HL-60 (cell line): ENCODE measurements at regions not wholly inside any gene's neighbourhood (a gene's known extent, or its start where the extent isn't known, plus 50 kb on each side); places are given as distances from the start of the nearest gene placed in this dataset.

Experiments
- DNase-seq, 2 experiments: peaks; one replicate each; pipeline ENCODE4 v3.0.0-alpha.2; 2010 to 2020; ENCODE audit warnings: low read depth in 1 of 2, low spot score in 1 of 2
- H3K27ac ChIP-seq: fragments of 250-450 bp; sonication (Bioruptor Pico); replicated peaks from 2 replicates; pipeline ENCODE4 v1.5.1; 2020; ENCODE audit warnings: mild to moderate bottlenecking, moderate library complexity
- H3K27me3 ChIP-seq: fragments of 250-450 bp; sonication (Bioruptor Pico); 2 replicates; pipeline ENCODE4 v1.5.1; 2021; ENCODE audit warnings: mild to moderate bottlenecking, moderate library complexity; ENCODE audit not compliant: insufficient read depth, poor library complexity, severe bottlenecking
- H3K4me3 ChIP-seq: replicated peaks from 2 replicates; pipeline ENCODE4 v1.5.1; 2011; ENCODE audit warnings: mild to moderate bottlenecking, control low read depth, low read length; ENCODE audit not compliant: insufficient read depth
- GABPA ChIP-seq: IDR thresholded peaks from 2 replicates; pipeline ENCODE4 v1.6.1; 2012; ENCODE audit warnings: low read depth
- POLR2AphosphoS5 ChIP-seq: IDR thresholded peaks from 2 replicates; pipeline ENCODE4 v1.6.1; 2012; ENCODE audit warnings: low read depth
- SPI1 ChIP-seq: IDR thresholded peaks from 2 replicates; pipeline ENCODE4 v1.6.1; 2012; ENCODE audit warnings: low read depth, mild to moderate bottlenecking, borderline replicate concordance
- TF ChIP-seq, protein P1 (sequence below): IDR thresholded peaks from 2 replicates; pipeline ENCODE4 v1.6.1; 2012; ENCODE audit warnings: low read depth; ENCODE audit not compliant: insufficient replicate concordance
- TF ChIP-seq, protein P2 (sequence below): IDR thresholded peaks from one replicate; pipeline ENCODE4 v1.5.1; 2011; ENCODE audit warnings: low read length, control low read depth, inconsistent platforms; ENCODE audit not compliant: insufficient read depth

DNA sequence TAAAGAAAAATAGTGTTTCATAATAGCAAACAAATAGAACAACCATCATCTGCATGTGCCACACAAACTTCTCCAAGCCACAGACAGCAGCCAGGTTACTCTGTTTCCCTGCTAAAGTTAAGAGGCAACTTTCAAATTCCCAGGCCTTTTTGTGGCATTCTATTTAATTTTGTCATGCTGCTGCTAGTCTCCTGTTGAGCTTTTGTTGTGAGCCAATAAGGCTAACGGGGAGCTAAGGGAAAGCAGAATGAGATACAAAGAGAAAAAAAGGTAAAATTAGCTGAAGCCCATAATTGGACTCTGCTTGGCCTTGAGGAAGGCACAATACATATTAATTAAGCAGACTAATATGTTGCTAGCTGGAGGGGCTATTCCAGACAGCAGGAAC, 74.7 kb upstream of the GNAO1 start:
- TF ChIP-seq POLR2AphosphoS5 (no peak), SPI1 (no peak), GABPA (no peak)
- TF ChIP-seq, protein P1, sequence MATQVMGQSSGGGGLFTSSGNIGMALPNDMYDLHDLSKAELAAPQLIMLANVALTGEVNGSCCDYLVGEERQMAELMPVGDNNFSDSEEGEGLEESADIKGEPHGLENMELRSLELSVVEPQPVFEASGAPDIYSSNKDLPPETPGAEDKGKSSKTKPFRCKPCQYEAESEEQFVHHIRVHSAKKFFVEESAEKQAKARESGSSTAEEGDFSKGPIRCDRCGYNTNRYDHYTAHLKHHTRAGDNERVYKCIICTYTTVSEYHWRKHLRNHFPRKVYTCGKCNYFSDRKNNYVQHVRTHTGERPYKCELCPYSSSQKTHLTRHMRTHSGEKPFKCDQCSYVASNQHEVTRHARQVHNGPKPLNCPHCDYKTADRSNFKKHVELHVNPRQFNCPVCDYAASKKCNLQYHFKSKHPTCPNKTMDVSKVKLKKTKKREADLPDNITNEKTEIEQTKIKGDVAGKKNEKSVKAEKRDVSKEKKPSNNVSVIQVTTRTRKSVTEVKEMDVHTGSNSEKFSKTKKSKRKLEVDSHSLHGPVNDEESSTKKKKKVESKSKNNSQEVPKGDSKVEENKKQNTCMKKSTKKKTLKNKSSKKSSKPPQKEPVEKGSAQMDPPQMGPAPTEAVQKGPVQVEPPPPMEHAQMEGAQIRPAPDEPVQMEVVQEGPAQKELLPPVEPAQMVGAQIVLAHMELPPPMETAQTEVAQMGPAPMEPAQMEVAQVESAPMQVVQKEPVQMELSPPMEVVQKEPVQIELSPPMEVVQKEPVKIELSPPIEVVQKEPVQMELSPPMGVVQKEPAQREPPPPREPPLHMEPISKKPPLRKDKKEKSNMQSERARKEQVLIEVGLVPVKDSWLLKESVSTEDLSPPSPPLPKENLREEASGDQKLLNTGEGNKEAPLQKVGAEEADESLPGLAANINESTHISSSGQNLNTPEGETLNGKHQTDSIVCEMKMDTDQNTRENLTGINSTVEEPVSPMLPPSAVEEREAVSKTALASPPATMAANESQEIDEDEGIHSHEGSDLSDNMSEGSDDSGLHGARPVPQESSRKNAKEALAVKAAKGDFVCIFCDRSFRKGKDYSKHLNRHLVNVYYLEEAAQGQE, result no peak
- TF ChIP-seq, protein P2, sequence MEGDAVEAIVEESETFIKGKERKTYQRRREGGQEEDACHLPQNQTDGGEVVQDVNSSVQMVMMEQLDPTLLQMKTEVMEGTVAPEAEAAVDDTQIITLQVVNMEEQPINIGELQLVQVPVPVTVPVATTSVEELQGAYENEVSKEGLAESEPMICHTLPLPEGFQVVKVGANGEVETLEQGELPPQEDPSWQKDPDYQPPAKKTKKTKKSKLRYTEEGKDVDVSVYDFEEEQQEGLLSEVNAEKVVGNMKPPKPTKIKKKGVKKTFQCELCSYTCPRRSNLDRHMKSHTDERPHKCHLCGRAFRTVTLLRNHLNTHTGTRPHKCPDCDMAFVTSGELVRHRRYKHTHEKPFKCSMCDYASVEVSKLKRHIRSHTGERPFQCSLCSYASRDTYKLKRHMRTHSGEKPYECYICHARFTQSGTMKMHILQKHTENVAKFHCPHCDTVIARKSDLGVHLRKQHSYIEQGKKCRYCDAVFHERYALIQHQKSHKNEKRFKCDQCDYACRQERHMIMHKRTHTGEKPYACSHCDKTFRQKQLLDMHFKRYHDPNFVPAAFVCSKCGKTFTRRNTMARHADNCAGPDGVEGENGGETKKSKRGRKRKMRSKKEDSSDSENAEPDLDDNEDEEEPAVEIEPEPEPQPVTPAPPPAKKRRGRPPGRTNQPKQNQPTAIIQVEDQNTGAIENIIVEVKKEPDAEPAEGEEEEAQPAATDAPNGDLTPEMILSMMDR, result no peak
- no peak for DNase-seq
- Histone ChIP-seq H3K27ac (no peak overlapping the region), H3K4me3 (no peak overlapping the region), H3K27me3 (peaks cover 3% of the 10 kb centered on the region)

DNA sequence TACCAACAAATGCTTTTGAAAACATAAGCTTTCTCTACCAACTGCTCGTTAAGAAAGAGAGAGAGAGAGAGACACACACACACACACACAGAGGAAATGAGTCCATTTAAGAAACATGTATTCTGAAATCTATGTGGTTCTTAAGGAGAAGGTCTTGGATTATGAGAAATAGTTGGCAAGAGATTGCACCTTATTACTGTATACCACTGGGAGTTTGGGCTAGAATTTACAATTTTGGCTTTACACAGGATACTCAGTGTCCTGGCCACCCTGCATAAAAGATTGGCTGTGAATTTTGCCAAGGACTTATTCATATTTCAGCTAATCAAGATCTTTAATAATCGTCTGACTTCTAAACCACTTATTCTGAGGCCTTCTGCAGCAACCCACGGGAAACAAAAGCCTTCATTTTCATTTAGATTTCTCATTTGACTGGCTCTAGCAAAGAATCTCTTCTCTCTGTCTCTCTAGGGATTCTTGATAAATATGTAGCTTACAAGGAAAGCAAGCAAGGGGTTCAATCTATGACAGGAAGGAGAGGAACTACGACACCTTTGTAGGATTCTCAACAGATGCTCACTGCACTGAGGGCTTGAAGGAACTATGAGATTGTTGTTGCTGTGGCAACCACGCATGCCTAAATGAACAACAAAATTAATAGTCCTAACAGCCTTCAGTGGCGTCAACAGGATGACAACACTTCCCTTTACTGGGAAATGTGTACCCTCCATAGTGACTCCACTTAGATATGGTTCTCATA, 75.3 kb upstream of the GNAO1 start:
- peaks cover 3% of the 10 kb centered on the region for H3K27me3 ChIP-seq

GRCh38 chr16:56113223-56113622, 78.1 kb upstream of the GNAO1 start:
- DNase-seq, result no peak
- Histone ChIP-seq H3K27ac (no peak overlapping the region), H3K27me3 (peaks cover 3% of the 10 kb centered on the region), H3K4me3 (no peak overlapping the region)
- TF ChIP-seq, protein P2, result no peak
- TF ChIP-seq POLR2AphosphoS5 (no peak), GABPA (no peak), SPI1 (no peak)
- TF ChIP-seq, protein P1, result no peak

More for the DNA sequence above, 75.3 kb upstream of the GNAO1 start:
- TF ChIP-seq, protein P1, result no peak
- TF ChIP-seq GABPA (no peak), POLR2AphosphoS5 (no peak), SPI1 (no peak)
- TF ChIP-seq, protein P2, result no peak
- no peak overlapping the region for H3K4me3 ChIP-seq
- H3K27ac ChIP-seq, result no peak overlapping the region
- no peak for DNase-seq
